IPS-NIHi7 (cell line): ENCODE measurements at regions not wholly inside any gene's neighbourhood (a gene's known extent, or its start where the extent isn't known, plus 50 kb on each side); places are given as distances from the start of the nearest gene placed in this dataset.

Experiments used
- DNase-seq: peaks from one replicate; pipeline ENCODE4 v3.0.0; 2012; ENCODE audit warnings: mixed read lengths; ENCODE audit errors: extremely low spot score

GRCh38 chr1:204736836-204737235 lies 51.3 kb upstream of the LRRN2 start:
- DNase-seq: no peak

DNA sequence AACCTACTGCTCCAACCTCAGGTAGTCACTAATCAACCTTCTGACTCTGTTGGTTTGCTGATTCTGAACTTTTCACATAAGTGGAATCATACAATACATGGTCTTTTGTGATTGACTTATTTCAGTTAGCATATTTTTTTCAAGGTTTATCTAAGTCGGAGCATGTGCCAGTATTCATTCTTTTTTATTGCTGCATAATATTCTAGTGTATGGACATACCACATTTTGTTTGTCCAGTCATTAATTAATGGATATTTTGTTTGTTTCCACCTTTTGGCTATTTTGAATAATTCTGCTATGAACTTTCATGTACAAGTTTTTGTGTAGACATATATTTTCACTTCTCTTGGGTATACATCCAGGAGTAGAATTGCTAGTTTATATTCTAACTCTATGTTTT lies 53.0 kb upstream of the LRRN2 start:
- DNase-seq: no peak

DNA sequence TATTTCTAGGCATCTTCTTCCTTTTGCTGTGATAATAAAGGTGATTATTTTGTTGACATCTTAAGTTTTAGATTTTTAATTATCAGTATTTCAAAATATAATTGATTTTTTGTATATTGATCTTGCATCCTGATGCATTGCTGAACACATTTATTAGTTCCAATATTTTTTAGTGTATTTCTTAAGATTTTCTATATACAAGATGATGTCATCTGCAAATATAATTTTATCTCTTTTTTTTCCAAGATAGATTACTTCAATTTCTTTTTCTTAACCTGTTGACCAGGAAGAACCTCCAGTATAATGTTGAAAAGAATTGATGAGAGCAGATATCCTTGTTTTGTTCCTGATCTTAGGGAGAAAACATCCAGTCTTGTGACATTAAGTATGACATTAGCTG lies 54.8 kb upstream of the LRRN2 start:
- DNase-seq: no peak

DNA sequence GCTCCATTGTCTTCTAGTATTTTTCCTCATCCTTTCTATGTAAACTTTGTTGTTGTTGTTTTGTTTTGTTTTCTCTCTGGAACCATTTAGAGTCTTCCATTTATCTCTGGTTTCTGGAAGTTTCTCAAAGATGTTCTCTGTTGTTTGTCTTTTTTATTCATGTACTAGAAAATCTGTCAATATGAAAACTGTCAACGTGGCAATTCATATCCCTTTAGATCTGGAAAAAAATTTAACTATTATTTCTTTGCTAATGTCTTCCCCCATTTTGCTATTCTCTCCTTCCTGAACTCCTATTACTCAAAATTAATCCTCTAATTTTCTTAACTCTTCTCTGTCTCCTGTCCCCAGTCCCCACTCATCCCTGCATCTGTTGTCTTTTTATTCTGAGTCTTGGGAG lies 55.9 kb upstream of the LRRN2 start:
- no peak for DNase-seq

DNA sequence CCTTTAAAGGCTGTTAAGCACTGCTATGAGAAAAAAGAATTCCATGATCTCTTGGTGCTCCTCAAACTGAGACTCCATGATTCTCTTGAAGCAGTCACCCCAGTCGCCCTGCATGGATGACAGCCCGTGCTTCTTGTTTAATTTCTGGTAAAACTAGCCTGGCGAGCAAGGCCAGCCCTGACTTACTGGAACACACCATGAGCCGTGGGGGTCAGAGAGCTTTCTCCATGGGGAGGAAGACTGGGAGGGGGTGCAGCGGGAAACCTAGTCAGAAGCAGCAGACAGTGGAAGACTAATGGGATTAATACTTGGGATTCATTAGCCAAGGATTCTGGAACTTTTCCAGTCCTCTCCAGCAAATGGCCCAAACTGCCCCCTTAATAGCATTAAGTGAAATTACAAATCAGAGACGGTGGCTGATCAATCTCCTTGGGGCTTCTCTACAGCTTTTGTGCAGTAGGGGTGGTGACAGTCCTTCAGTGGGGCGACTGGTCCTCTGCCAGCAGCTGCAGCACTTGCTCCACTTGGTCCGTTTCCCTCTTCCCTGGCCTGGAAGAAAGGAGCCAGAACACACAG lies 57.2 kb upstream of the LRRN2 start:
- DNase-seq: no peak

- no peak for DNase-seq
Measured at GRCh38 chr1:204744107-204744779, 58.7 kb upstream of the LRRN2 start.

GRCh38 chr1:204746838-204747442 lies 61.4 kb upstream of the LRRN2 start:
- DNase-seq: peak; percentile 74

- DNase-seq: no peak
Measured at GRCh38 chr1:204751480-204751879, 65.9 kb upstream of the LRRN2 start.

DNA sequence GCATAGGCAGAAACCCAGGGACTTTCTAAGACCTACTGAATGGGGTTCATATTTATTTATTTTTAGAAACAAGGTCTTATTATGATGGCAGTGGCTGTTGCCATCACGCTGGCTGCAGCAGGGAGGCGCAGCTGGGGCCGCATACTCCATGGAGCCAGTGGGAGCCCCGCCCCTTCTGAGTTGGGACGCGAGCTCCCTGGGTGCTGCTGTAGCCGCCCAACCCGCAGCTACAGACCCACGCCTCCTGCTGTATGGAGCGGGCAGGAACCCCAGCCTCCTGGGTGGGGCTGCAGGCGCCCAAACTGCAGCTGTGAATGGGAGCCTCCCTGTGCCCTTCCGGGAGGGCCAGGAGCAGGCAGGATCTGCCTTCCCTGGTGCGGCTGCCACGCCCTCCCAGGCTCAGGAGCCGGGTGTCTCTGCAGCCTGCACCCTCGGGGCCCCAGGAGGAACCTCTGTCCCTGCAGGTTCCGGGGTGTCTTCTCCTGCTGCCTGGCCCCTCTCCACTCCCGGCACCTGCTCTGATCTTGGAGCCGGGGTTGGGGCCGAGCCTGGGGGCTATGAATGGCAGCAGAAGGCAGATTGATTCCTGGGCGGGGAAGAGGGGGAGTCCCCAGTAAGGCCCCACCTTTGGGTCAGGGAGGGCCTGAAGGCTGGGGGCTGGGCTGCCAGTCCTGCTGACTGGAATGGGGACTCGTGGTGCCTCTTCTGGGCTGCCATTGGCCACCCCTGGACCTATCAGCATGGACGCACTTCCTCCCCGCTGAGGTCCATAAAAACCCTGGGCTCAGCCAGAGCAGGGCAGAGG lies 66.5 kb upstream of the LRRN2 start:
- DNase-seq: no peak

GRCh38 chr1:204752688-204753040 lies 67.1 kb upstream of the LRRN2 start:
- no peak for DNase-seq

DNA sequence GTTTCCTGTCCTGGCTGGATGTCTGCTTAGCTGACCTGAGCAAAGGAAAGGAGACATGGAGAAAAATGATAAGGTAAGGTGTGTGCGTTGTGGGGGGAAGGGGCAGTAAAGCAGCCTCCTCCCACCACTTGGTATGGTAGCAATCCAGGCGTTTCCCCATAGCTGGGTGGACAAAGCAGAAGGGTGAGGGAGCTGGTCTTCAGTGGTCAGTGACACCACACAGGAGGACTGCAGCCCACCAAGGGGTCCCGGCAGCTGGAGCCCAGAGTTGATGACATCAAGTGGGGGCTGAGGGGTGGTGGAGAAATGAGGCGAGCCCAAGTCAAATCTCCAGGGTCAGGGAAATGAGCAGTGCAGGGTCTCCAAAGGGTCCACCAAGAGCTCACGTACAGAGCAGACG lies 69.3 kb upstream of the LRRN2 start:
- DNase-seq: no peak

GRCh38 chr1:204756349-204756748 lies 70.8 kb upstream of the LRRN2 start:
- no peak for DNase-seq

DNA sequence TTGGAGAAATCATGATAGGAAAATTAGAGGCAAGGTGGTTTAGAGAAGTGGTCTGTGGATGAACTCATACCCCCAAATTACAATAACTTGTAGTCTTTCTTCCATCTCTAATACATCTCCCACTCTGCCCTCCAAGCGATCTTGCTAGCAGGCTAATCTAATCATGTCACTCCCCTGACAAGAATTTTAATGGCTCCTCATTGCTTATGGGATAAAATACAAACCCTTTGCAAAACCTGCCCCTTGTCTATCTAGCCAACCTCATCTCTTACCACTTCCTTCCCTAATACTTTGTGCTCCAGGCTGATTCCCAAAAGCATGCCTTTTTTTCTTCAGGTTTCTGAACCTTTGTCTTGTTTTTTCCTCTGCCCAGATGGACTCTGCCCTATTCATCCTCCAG lies 71.3 kb upstream of the LRRN2 start:
- no peak for DNase-seq

GRCh38 chr1:204758601-204759000 lies 73.1 kb upstream of the LRRN2 start:
- DNase-seq: no peak

GRCh38 chr1:204760350-204760749 lies 74.8 kb upstream of the LRRN2 start:
- no peak for DNase-seq

- DNase-seq: no peak
Measured at GRCh38 chr1:204760757-204761156, 75.2 kb upstream of the LRRN2 start.

- DNase-seq: peak; percentile 92
Measured at GRCh38 chr1:204763773-204764427, 78.4 kb upstream of the LRRN2 start.

GRCh38 chr1:204769997-204770396 lies 84.5 kb upstream of the LRRN2 start:
- DNase-seq: no peak

DNA sequence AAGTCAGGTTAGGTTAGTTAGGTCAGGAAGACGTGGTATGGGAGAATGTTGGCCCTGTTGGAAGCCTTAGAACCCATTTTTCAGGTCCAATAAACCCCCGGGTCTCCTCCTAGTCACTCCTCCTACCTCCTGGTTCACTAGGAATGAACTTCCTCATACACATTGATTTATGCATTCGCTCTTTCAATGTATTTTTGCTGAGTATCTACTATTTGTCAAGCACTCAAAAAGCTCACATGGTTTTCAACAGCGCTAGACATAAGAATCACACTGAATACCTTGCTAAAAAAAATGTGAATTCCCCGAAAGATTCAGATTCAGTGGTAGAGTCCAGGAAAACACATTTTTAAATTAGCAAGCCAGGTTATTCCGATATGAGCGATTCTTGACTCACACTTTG lies 85.8 kb upstream of the LRRN2 start:
- no peak for DNase-seq

DNA sequence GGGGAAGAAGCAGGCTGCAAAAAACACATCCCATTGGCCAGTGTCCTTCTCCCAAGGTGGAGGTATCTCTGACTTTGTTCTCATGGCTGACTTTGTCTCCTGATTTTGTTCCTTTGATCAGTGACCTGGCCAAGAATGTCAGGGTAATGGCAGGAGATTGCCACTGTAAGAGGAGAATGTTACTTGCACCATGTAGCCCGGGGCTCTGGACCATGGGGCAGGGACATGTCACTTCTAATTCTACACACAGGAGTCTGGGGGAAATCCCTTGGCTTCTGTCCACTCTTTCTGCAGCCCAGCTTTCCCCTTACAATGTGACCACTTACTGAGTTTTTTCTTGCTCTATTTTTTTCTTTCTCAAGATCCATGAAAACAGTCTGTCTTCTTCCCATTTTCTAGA lies 87.7 kb upstream of the LRRN2 start:
- DNase-seq: no peak

- DNase-seq: no peak
Measured at GRCh38 chr1:204775546-204775945, 90.0 kb upstream of the LRRN2 start.

DNA sequence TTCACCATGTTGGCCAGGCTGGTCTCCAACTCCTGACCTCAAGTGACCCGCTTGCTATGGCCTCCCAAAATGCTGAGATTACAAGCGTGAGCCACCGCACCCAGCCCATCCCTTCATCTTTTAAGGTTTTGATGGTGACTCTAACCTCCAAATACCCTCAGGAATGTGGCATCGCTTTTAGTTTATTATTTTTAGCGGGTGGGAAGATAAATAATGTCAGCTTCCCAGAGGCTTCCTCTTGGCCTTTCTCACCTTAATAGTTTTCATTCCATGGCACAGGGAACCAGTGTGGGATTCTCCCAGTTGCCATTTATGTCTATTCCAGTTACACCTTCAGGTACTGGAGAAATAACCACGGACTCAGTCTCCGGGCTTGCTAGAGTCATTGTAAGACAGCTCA lies 92.1 kb upstream of the LRRN2 start:
- no peak for DNase-seq
